ENCODE measurements at regions not wholly inside any gene's neighbourhood (a gene's known extent, or its start where the extent isn't known, plus 50 kb on each side); places are given as distances from the start of the nearest gene placed in this dataset.

- TF ChIP-seq CTCF (IDR thresholded peaks at IDR 0.05; ENCODE audit: insufficient read depth, low read depth, low read length): peak; percentile 82
- TF ChIP-seq EZH2 (IDR thresholded peaks at IDR 0.05; ENCODE audit: insufficient read depth, low read length): no peak
Measured at GRCh38 chr2:145752091-145752806, 1232.3 kb upstream of the ZEB2 start.

Data from astrocyte (in vitro differentiated cells and primary cell).